ENCODE measurements at regions not wholly inside any gene's neighbourhood (a gene's known extent, or its start where the extent isn't known, plus 50 kb on each side); places are given as distances from the start of the nearest gene placed in this dataset.

DNA sequence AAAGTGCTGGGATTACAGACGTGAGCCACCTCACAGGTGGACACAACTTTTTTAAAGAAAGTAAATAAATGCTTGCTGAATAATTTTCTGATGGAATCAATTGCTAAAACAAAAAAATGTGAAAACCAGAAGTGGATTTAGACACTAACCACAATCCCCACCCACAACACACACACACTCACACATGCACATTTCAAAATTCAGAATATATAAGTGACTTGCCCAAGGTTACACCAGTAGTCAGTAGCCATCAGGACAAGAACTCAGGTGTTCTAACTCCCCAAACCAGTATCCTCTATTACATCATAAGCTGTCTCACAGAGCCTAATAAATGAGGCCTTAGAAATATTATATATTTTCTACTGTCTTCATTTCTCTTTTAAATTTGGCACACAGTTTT, 1923.6 kb upstream of the PIK3C3 start:
- Histone ChIP-seq H3K18ac (ENCODE audit: extremely low read depth, low read length) (no peak overlapping the region), H3K4me2 (ENCODE audit: insufficient read depth in 1 of 2, low read depth in 2 of 2, low read length in 2 of 2) (no peak overlapping the region), H3K23me2 (ENCODE audit: low read depth, low read length) (no peaks in the 10 kb centered on the region), H4K5ac (ENCODE audit: insufficient read length, low read depth, low read length) (no peak overlapping the region), H4K8ac (ENCODE audit: extremely low read depth, insufficient read depth, low read length) (no peak overlapping the region), H2BK20ac (ENCODE audit: low read length) (no peak overlapping the region), H3K27ac (ENCODE audit: low read depth, low read length) (no peak overlapping the region), H3K4me3 (ENCODE audit: extremely low read depth in 1 of 4, insufficient read depth in 2 of 4, low read depth in 3 of 4, low read length in 4 of 4) (no peak overlapping the region), H4K20me1 (replicated peaks in 1 of 2; ENCODE audit: control insufficient read depth in 1 of 2, insufficient read depth in 2 of 2, low read length in 2 of 2) (no peaks in the 10 kb centered on the region), H2AFZ (ENCODE audit: low read length) (no peak overlapping the region), H2BK120ac (replicated peaks; ENCODE audit: low read depth, low read length) (no peak overlapping the region), H4K91ac (replicated peaks; ENCODE audit: insufficient read length, low read length) (no peak overlapping the region), H3K4me1 (replicated peaks in 1 of 4; ENCODE audit: control insufficient read depth in 3 of 4, insufficient read depth in 4 of 4, low read length in 3 of 4) (no peaks in the 10 kb centered on the region), H3K9me3 (ENCODE audit: insufficient read depth in 2 of 2, low read depth in 1 of 2, low read length in 1 of 2) (no peaks in the 10 kb centered on the region), H3K79me2 (ENCODE audit: control insufficient read depth in 1 of 2, insufficient read depth in 2 of 2, low read length in 2 of 2) (no peaks in the 10 kb centered on the region), H3K56ac (replicated peaks; ENCODE audit: insufficient read length, low read depth, low read length) (no peak overlapping the region), H2BK15ac (ENCODE audit: low read length) (no peak overlapping the region), H2BK5ac (ENCODE audit: low read depth, low read length) (no peak overlapping the region), H2BK12ac (ENCODE audit: low read depth, low read length) (no peak overlapping the region), H3K79me1 (ENCODE audit: low read depth, low read length) (no peaks in the 10 kb centered on the region), H3K14ac (ENCODE audit: insufficient read length) (no peak overlapping the region), H3K36me3 (ENCODE audit: control insufficient read depth in 2 of 4, insufficient read depth in 4 of 4, low read length in 3 of 4) (no peaks in the 10 kb centered on the region), H3K23ac (ENCODE audit: insufficient read length) (no peak overlapping the region), H2AK5ac (ENCODE audit: low read depth, low read length) (no peak overlapping the region), H3K27me3 (replicated peaks in 1 of 4; ENCODE audit: control insufficient read depth in 3 of 4, extremely low read depth in 1 of 4, insufficient read depth in 3 of 4, low read length in 3 of 4) (no peaks in the 10 kb centered on the region), H3K9ac (replicated peaks in 1 of 4; ENCODE audit: extremely low read depth in 1 of 4, low read depth in 3 of 4, low read length in 3 of 4) (no peak overlapping the region), H3K4ac (replicated peaks; ENCODE audit: insufficient read length, low read depth, low read length) (no peak overlapping the region)
- CTCF ChIA-PET (ENCODE audit: partially characterized antibody), result interaction anchor here (1.0 to 2.7 kb wide), 2 partner anchors 11 to 151 kb away, joined by 3 to 9 read pairs; no protein-coding TSS in a partner anchor
- no peak for TF ChIP-seq KDM1A (IDR thresholded peaks at IDR 0.05; ENCODE audit: borderline replicate concordance, low read length)
- DNase-seq (ENCODE audit: low read depth in 1 of 2, low spot score in 2 of 2), result no peak
- no peak for FAIRE-seq
- 83% methylated on average over 1 of the region's 1 CpG; no CpG with 5 or more reads in 1 of the 2 experiments for WGBS, 2 experiments (ENCODE audit: extremely low coverage in 1 of 2, insufficient coverage in 1 of 2, insufficient read length in 1 of 2, insufficient replicate concordance in 2 of 2, low coverage in 1 of 2, low lambda C conversion rate in 2 of 2, missing lambda C conversion rate in 1 of 2)
- POLR2A ChIA-PET (ENCODE audit: partially characterized antibody), result no interaction called here

Measured in H1 (cell line).